ENCODE measurements at regions not wholly inside any gene's neighbourhood (a gene's known extent, or its start where the extent isn't known, plus 50 kb on each side); places are given as distances from the start of the nearest gene placed in this dataset.

GRCh38 chr2:157178874-157179273, 78.6 kb upstream of the GALNT5 start:
- H3K36me3 ChIP-seq (ENCODE audit: insufficient read depth) = no peaks in the 10 kb centered on the region
- Mint-ChIP-seq H3K27me3 (ENCODE audit: insufficient read depth, low read depth, poor library complexity) (no peaks in the 10 kb centered on the region), H3K27ac (no peak overlapping the region), H3K4me1 (0 out of 3 replicates have a peak, but pooled peaks cover 2% of the 10 kb centered on the region), H3K36me3 (ENCODE audit: low read depth) (peaks cover 2% of the 10 kb centered on the region; the same call in 1 of the 3 replicates), H3K9me3 (no peaks in the 10 kb centered on the region), H3K4me3 (no peak overlapping the region)
- no peaks in the 10 kb centered on the region for H3F3A ChIP-seq (replicated peaks; ENCODE audit: low read depth)
- H3K27ac ChIP-seq (ENCODE audit: low read depth) = no peak overlapping the region
- no peak overlapping the region for H3K4me2 ChIP-seq
- no peaks in the 10 kb centered on the region for H3K79me2 ChIP-seq (replicated peaks; ENCODE audit: insufficient read depth)
- 0 out of 2 replicates have a peak, but pooled peaks cover 5% of the 10 kb centered on the region for H3K9me2 ChIP-seq (ENCODE audit: insufficient read depth)
- DNase-seq (ENCODE audit: low spot score) (peak; percentile 64), ATAC-seq (no peak)
- H3K27me3 ChIP-seq (ENCODE audit: insufficient read depth) = no peaks in the 10 kb centered on the region
- TF ChIP-seq ZNF331 (CRISPR knock-in tag; IDR thresholded peaks at IDR 0.05; ENCODE audit: low read depth) (no peak), CTCF (conservative IDR thresholded peaks at IDR 0.05; ENCODE audit: low read depth in 2 of 2) (peak; percentile 53 to 65)
- no peaks in the 10 kb centered on the region for H4K20me1 ChIP-seq (replicated peaks; ENCODE audit: insufficient read depth)
- H3K4me3 ChIP-seq = no peak overlapping the region
- H2AFZ ChIP-seq = no peak overlapping the region
- H3K4me1 ChIP-seq (ENCODE audit: insufficient read depth) = no peaks in the 10 kb centered on the region; the same call in 1 of the 2 replicates

GRCh38 chr2:157179324-157180105, 78.0 kb upstream of the GALNT5 start:
- Mint-ChIP-seq H3K36me3 (ENCODE audit: low read depth) (peaks cover 2% of the 10 kb centered on the region; the same call in 1 of the 3 replicates), H3K4me3 (no peak overlapping the region), H3K27me3 (ENCODE audit: insufficient read depth, low read depth, poor library complexity) (no peaks in the 10 kb centered on the region), H3K9me3 (no peaks in the 10 kb centered on the region), H3K27ac (no peak overlapping the region), H3K4me1 (0 out of 3 replicates have a peak, but pooled peaks cover 2% of the 10 kb centered on the region)
- no peak for DNase-seq (ENCODE audit: low spot score)
- Histone ChIP-seq H3K27ac (ENCODE audit: low read depth) (no peak overlapping the region), H3K9me2 (ENCODE audit: insufficient read depth) (0 out of 2 replicates have a peak, but pooled peaks cover 5% of the 10 kb centered on the region), H4K20me1 (replicated peaks; ENCODE audit: insufficient read depth) (no peaks in the 10 kb centered on the region), H3K4me1 (ENCODE audit: insufficient read depth) (no peaks in the 10 kb centered on the region; the same call in 1 of the 2 replicates), H2AFZ (no peak overlapping the region), H3K27me3 (ENCODE audit: insufficient read depth) (no peaks in the 10 kb centered on the region), H3K4me3 (no peak overlapping the region), H3K4me2 (no peak overlapping the region), H3K36me3 (ENCODE audit: insufficient read depth) (no peaks in the 10 kb centered on the region), H3K79me2 (replicated peaks; ENCODE audit: insufficient read depth) (no peaks in the 10 kb centered on the region), H3F3A (replicated peaks; ENCODE audit: low read depth) (no peaks in the 10 kb centered on the region)
- ATAC-seq = no peak
- TF ChIP-seq ZNF462 (CRISPR knock-in tag; IDR thresholded peaks at IDR 0.05) (no peak), ETS1 (IDR thresholded peaks at IDR 0.05) (no peak), EZH2phosphoT487 (IDR thresholded peaks at IDR 0.05; ENCODE audit: unreplicated experiment) (no peak), REST (IDR thresholded peaks at IDR 0.05; ENCODE audit: unreplicated experiment) (no peak), NANOG (IDR thresholded peaks at IDR 0.05; ENCODE audit: borderline replicate concordance) (no peak)
